ENCODE measurements at regions not wholly inside any gene's neighbourhood (a gene's known extent, or its start where the extent isn't known, plus 50 kb on each side); places are given as distances from the start of the nearest gene placed in this dataset.

- POLR2A ChIA-PET (ENCODE audit: partially characterized antibody), result no interaction called here
- CTCF ChIA-PET (ENCODE audit: partially characterized antibody), result no interaction called here
- H3K4me3 Mint-ChIP-seq, result no peak overlapping the region
- H3K36me3 Mint-ChIP-seq, result no peaks in the 10 kb centered on the region
- no peak overlapping the region for H3K27ac Mint-ChIP-seq
- Histone ChIP-seq H3K9me3 (ENCODE audit: control insufficient read depth in 1 of 2, low read length in 2 of 2) (no peaks in the 10 kb centered on the region), H3K27me3 (ENCODE audit: insufficient read depth, low read length) (no peaks in the 10 kb centered on the region), H3K4me3 (ENCODE audit: low read length in 2 of 2) (no peak overlapping the region), H3K4me1 (ENCODE audit: insufficient read depth, low read length) (no peaks in the 10 kb centered on the region), H3K36me3 (ENCODE audit: insufficient read depth, low read length) (no peaks in the 10 kb centered on the region), H3K27ac (ENCODE audit: low read depth, low read length) (no peak overlapping the region)
- peaks cover 0 to 10% (median 4%) of the 10 kb centered on the region in 8 donors for H3K9me3 Mint-ChIP-seq
- no peak for DNase-seq
- H3K27me3 Mint-ChIP-seq, result no peaks in the 10 kb centered on the region
- H3K4me1 Mint-ChIP-seq, result no peaks in the 10 kb centered on the region
- intact Hi-C loops (cut with micrococcal nuclease), result no loop called here
Measured at GRCh38 chr16:9658164-9658563, 524.1 kb downstream of the GRIN2A start.

DNA sequence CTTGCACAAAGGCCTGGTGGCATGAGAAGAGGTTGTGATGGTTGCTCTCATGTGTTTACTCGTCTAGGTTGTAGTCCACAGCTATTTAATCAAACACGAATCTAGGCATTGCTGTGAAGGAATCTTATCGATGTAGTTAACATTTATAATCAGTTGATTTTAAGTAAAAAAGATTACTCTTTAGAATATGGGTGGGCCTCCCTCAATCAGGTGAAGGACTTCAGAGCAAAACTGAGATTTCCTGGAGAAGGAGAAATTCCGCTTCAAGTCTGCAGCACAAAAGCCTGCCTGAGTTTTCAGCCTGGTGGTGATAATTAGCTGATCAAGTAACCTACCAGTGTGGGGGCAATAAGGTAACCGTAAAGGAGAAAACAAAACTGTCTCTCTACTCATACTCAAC is 523.6 kb downstream of the GRIN2A start:
- POLR2A ChIA-PET (ENCODE audit: partially characterized antibody), result no interaction called here
- Mint-ChIP-seq H3K27me3 (no peaks in the 10 kb centered on the region), H3K4me3 (no peak overlapping the region), H3K4me1 (no peaks in the 10 kb centered on the region), H3K9me3 (peaks cover 0 to 10% (median 4%) of the 10 kb centered on the region in 8 donors), H3K27ac (no peak overlapping the region), H3K36me3 (no peaks in the 10 kb centered on the region)
- no peaks in the 10 kb centered on the region for H3K27me3 ChIP-seq (ENCODE audit: insufficient read depth, low read length)
- no peak overlapping the region for H3K4me3 ChIP-seq (ENCODE audit: low read length in 2 of 2)
- no peak overlapping the region for H3K27ac ChIP-seq (ENCODE audit: low read depth, low read length)
- H3K9me3 ChIP-seq (ENCODE audit: control insufficient read depth in 1 of 2, low read length in 2 of 2), result no peaks in the 10 kb centered on the region
- no peak for DNase-seq
- H3K4me1 ChIP-seq (ENCODE audit: insufficient read depth, low read length), result no peaks in the 10 kb centered on the region
- CTCF ChIA-PET (ENCODE audit: partially characterized antibody), result no interaction called here
- no peaks in the 10 kb centered on the region for H3K36me3 ChIP-seq (ENCODE audit: insufficient read depth, low read length)
- intact Hi-C loops (cut with micrococcal nuclease), result no loop called here

DNA sequence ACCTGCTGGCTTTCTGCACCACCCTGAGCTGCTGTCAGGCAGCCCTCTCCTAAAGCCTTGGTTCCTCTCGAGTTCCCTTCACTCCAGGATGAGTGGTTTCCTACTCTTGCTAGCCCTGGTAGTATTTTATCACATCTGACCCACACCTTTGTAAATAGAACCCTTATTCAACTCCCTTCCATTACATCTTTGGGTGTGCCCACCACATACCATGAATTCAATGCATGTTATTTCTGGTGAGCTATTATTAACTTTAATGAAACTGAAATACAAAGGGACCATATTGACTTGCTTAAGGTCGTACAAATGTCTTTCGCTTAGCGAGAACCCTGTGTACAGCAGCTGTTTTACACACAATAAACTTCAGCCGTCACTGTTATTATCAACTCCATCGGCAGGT is 521.3 kb downstream of the GRIN2A start:
- Histone ChIP-seq H3K36me3 (ENCODE audit: insufficient read depth, low read length) (no peaks in the 10 kb centered on the region), H3K4me3 (ENCODE audit: low read length in 2 of 2) (no peak overlapping the region), H3K4me1 (ENCODE audit: insufficient read depth, low read length) (no peaks in the 10 kb centered on the region), H3K27ac (ENCODE audit: low read depth, low read length) (no peak overlapping the region), H3K9me3 (ENCODE audit: control insufficient read depth in 1 of 2, low read length in 2 of 2) (no peaks in the 10 kb centered on the region), H3K27me3 (ENCODE audit: insufficient read depth, low read length) (no peaks in the 10 kb centered on the region)
- intact Hi-C loops (cut with micrococcal nuclease), result no loop called here
- no peaks in the 10 kb centered on the region for H3K27me3 Mint-ChIP-seq
- H3K4me3 Mint-ChIP-seq, result no peak overlapping the region
- no peaks in the 10 kb centered on the region for H3K36me3 Mint-ChIP-seq
- CTCF ChIA-PET (ENCODE audit: partially characterized antibody), result no interaction called here
- no peaks in the 10 kb centered on the region for H3K4me1 Mint-ChIP-seq
- H3K9me3 Mint-ChIP-seq, result peaks cover 0 to 15% (median 5%) of the 10 kb centered on the region in 8 donors
- no peak for DNase-seq
- POLR2A ChIA-PET (ENCODE audit: partially characterized antibody), result no interaction called here
- H3K27ac Mint-ChIP-seq, result no peak overlapping the region

DNA sequence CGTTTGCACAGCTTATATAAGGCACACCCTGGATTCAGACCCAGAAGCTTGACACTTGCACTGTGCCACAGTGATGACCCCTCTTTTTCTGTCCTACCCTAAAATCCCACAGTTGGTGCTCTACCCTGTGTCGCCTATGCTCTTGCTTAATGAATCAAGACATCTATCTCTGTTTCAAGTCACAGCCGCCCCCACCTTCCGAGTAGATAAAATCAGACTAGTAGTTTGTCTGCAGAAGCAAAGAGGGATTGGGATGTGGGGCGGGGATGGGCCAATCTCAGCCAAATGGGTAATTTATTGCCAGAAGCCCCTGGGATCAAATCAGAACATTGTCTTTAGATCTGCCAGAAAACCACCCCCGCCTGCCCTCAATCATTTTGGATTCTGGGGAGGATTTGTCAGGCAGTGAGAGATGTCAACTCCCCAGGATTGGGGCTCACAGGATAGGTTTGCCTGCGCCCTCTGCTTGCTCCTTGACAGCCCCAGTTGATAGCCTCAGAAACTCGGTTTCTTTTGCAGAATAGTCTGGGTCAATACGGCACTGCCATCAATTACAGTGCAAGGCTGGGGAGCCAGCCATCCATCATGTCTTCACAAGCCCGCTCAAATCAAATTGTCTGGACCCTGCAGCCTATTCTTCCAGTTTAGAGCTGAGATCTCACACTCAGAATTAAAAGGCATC is 520.8 kb downstream of the GRIN2A start:
- H3K27me3 ChIP-seq (ENCODE audit: insufficient read depth, low read length), result no peaks in the 10 kb centered on the region
- H3K4me1 ChIP-seq (ENCODE audit: insufficient read depth, low read length), result no peaks in the 10 kb centered on the region
- H3K27ac ChIP-seq (ENCODE audit: low read depth, low read length), result no peak overlapping the region
- no peaks in the 10 kb centered on the region for H3K36me3 ChIP-seq (ENCODE audit: insufficient read depth, low read length)
- H3K9me3 Mint-ChIP-seq, result peaks cover 0 to 17% (median 5%) of the 10 kb centered on the region in 8 donors
- H3K4me1 Mint-ChIP-seq, result no peaks in the 10 kb centered on the region
- H3K9me3 ChIP-seq (ENCODE audit: control insufficient read depth in 1 of 2, low read length in 2 of 2), result no peaks in the 10 kb centered on the region
- no peaks in the 10 kb centered on the region for H3K27me3 Mint-ChIP-seq
- H3K27ac Mint-ChIP-seq, result no peak overlapping the region
- ChIA-PET POLR2A (ENCODE audit: partially characterized antibody) (no interaction called here), CTCF (ENCODE audit: partially characterized antibody) (no interaction called here)
- no peaks in the 10 kb centered on the region for H3K36me3 Mint-ChIP-seq
- intact Hi-C loops (cut with micrococcal nuclease), result no loop called here
- no peak overlapping the region for H3K4me3 Mint-ChIP-seq
- no peak for DNase-seq
- H3K4me3 ChIP-seq (ENCODE audit: low read length in 2 of 2), result no peak overlapping the region

GRCh38 chr16:9663588-9663987 is 518.6 kb downstream of the GRIN2A start:
- H3K4me1 ChIP-seq (ENCODE audit: insufficient read depth, low read length), result no peaks in the 10 kb centered on the region
- no peaks in the 10 kb centered on the region for H3K27me3 ChIP-seq (ENCODE audit: insufficient read depth, low read length)
- no peak for DNase-seq
- H3K4me1 Mint-ChIP-seq, result no peaks in the 10 kb centered on the region
- intact Hi-C loops (cut with micrococcal nuclease), result no loop called here
- H3K4me3 ChIP-seq (ENCODE audit: low read length in 2 of 2), result no peak overlapping the region
- no peak overlapping the region for H3K4me3 Mint-ChIP-seq
- H3K27me3 Mint-ChIP-seq, result no peaks in the 10 kb centered on the region
- ChIA-PET CTCF (ENCODE audit: partially characterized antibody) (no interaction called here), POLR2A (ENCODE audit: partially characterized antibody) (no interaction called here)
- no peaks in the 10 kb centered on the region for H3K36me3 ChIP-seq (ENCODE audit: insufficient read depth, low read length)
- H3K27ac ChIP-seq (ENCODE audit: low read depth, low read length), result no peak overlapping the region
- H3K9me3 ChIP-seq (ENCODE audit: control insufficient read depth in 1 of 2, low read length in 2 of 2), result no peaks in the 10 kb centered on the region
- peaks cover 0 to 17% (median 3%) of the 10 kb centered on the region in 8 donors for H3K9me3 Mint-ChIP-seq
- H3K36me3 Mint-ChIP-seq, result no peaks in the 10 kb centered on the region
- no peak overlapping the region for H3K27ac Mint-ChIP-seq

DNA sequence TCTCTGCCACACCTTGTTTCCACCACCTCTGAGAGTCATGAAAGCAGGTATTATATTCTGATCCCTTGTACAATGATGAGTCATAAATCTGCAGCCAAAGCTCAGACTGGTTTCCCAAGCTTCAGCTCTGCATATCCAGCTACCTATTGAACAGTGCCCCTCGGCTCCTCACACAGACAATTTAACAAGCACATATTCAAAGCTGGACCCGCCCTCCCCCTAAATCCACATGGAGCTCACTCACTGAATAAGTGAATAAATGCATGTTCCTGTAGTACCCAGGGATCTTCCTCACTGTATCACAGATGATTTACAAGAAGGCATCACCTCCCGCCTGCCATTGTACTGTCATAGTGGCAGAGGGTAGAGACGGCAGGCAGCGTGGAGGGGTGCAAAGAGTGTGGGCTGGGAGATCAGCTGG is 516.4 kb downstream of the GRIN2A start:
- Histone ChIP-seq H3K36me3 (ENCODE audit: insufficient read depth, low read length) (no peaks in the 10 kb centered on the region), H3K27ac (ENCODE audit: low read depth, low read length) (no peak overlapping the region), H3K9me3 (ENCODE audit: control insufficient read depth in 1 of 2, low read length in 2 of 2) (no peaks in the 10 kb centered on the region), H3K4me1 (ENCODE audit: insufficient read depth, low read length) (no peaks in the 10 kb centered on the region), H3K27me3 (ENCODE audit: insufficient read depth, low read length) (no peaks in the 10 kb centered on the region), H3K4me3 (ENCODE audit: low read length in 2 of 2) (no peak overlapping the region)
- CTCF ChIA-PET (ENCODE audit: partially characterized antibody), result no interaction called here
- H3K36me3 Mint-ChIP-seq, result no peaks in the 10 kb centered on the region
- intact Hi-C loops (cut with micrococcal nuclease), result no loop called here
- no peak overlapping the region for H3K4me3 Mint-ChIP-seq
- peaks cover 0 to 11% (median 3%) of the 10 kb centered on the region in 8 donors for H3K9me3 Mint-ChIP-seq
- no peaks in the 10 kb centered on the region for H3K4me1 Mint-ChIP-seq
- H3K27me3 Mint-ChIP-seq, result no peaks in the 10 kb centered on the region
- H3K27ac Mint-ChIP-seq, result no peak overlapping the region
- no peak for DNase-seq
- POLR2A ChIA-PET (ENCODE audit: partially characterized antibody), result no interaction called here

DNA sequence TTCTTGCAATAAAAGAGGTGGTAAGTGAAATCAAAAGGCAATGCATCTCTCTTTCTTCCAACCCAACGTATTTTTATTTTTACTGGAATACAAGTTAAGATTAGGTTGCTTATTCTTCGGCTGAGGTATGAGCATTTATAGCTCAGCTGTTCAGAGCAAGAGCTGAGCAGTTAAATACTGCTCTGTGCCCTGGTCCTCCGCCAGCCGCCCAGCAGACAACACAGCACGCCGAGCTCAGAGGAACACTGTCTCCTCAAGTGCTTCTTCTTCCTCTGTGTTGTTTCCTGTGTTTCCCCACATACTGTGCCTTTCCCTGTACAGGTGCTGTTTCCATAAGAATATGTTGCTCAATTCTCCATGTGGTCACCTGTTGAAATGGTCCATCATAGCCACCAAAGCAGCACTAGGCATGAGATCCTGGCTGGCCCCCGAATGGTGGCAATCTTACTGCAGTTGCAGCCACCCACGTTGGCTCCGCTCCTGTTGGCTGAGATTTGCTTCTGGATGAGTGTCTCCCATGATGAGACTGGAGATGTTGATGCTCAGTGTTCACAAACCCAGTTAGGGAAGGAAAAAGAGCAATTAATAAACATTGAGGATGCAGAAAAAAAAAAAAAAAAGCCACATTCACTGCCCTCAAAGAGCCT is 515.3 kb downstream of the GRIN2A start:
- Histone ChIP-seq H3K36me3 (ENCODE audit: insufficient read depth, low read length) (no peaks in the 10 kb centered on the region), H3K27me3 (ENCODE audit: insufficient read depth, low read length) (no peaks in the 10 kb centered on the region), H3K27ac (ENCODE audit: low read depth, low read length) (no peak overlapping the region), H3K9me3 (ENCODE audit: control insufficient read depth in 1 of 2, low read length in 2 of 2) (no peaks in the 10 kb centered on the region), H3K4me3 (ENCODE audit: low read length in 2 of 2) (no peak overlapping the region), H3K4me1 (ENCODE audit: insufficient read depth, low read length) (no peaks in the 10 kb centered on the region)
- Mint-ChIP-seq H3K36me3 (no peaks in the 10 kb centered on the region), H3K9me3 (peaks cover 0 to 11% (median 3%) of the 10 kb centered on the region in 8 donors), H3K4me3 (no peak overlapping the region), H3K4me1 (no peaks in the 10 kb centered on the region), H3K27ac (no peak overlapping the region), H3K27me3 (no peaks in the 10 kb centered on the region)
- intact Hi-C loops (cut with micrococcal nuclease), result no loop called here
- ChIA-PET POLR2A (ENCODE audit: partially characterized antibody) (no interaction called here), CTCF (ENCODE audit: partially characterized antibody) (no interaction called here)
- no peak for DNase-seq
